CD4-positive, alpha-beta T cell treated with Interleukin-4 for 1 hour (primary cell): ENCODE measurements at regions not wholly inside any gene's neighbourhood (a gene's known extent, or its start where the extent isn't known, plus 50 kb on each side); places are given as distances from the start of the nearest gene placed in this dataset.

ENCODE experiments used
- DNase-seq, 2 donors: peaks; one replicate each; pipeline ENCODE4 v3.0.0-alpha.2; 2020 to 2022

DNA sequence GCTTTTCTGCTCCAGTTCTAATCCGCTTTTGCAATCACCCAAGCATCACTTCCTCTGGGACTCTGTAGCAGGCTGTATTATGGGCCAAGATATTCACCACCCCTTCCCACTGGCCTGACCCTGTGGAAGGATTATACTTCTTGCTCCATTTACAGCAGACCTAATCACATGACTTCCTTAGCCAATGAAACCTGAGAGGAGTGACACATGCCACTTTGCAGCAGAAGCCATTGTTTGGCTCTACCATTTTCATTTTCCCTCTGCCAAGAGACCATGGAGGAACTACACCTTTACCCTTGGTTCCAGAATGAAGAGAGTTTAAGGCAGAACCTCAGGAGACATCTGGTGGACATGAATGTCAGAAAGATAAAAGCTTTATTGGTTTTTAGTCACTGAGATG is 134.9 kb upstream of the HSD17B12 start:
- DNase-seq = no peak

DNA sequence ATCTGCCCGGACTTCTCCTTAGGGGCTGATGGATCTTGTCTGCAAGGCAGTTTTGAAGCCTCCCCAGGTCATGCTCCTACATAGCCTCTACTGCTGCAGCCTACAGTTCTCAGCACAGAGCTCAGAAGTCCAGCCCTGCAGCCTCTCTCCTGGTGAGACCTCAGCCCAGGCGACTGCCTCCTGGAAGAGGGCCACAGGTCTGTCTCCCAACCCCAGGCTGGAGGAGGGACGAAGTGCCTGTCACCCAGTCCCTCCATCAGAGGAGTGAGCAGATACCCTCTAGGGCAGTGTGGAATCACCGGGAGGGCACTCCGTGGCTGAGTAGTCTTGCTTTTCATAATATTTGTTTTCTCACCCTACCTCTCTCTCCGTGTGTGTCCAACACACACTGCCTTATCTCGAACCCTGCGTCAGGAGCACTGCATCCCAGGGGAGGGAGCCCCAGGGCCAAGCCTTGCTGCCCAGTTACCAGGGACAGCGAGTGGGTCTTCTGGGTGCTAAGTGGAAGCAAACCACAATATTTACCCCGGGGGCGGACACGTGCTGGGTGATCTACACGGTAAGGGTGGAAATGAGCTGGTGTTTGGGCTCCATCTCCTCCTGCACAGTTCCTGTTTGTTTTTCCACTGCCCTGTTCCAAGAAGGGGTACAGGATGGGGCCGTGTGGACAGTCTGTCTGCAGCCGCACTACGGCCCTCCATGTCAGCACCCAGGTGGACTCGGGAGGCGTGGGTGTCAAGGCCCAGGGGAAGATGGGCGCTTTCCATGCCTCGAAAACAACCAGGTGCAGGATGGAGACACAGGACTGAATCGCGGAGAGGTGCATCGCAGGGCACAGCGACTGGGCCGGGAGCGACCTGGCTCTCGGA is 133.7 kb upstream of the HSD17B12 start:
- no peak for DNase-seq

DNA sequence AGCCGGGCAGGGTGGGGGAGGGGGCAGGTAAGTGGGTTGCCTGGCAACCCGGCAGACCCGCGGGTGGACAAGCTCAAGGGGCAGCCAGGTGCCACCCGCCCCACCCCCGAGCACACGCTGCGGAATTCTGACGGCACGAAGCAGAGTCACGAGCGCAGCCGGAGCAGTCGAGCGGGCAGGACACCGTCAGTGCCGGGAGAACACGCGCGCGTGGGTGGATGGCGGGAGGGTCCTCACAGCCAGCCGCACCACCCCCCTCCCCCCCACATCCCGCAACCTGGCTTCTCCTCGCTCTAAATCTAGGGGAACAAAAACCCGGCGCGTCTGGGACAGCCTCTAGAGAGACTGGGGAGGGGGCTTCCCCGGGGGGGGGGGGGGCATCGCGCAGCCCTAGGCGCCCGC is 133.1 kb upstream of the HSD17B12 start:
- DNase-seq = no peak

DNA sequence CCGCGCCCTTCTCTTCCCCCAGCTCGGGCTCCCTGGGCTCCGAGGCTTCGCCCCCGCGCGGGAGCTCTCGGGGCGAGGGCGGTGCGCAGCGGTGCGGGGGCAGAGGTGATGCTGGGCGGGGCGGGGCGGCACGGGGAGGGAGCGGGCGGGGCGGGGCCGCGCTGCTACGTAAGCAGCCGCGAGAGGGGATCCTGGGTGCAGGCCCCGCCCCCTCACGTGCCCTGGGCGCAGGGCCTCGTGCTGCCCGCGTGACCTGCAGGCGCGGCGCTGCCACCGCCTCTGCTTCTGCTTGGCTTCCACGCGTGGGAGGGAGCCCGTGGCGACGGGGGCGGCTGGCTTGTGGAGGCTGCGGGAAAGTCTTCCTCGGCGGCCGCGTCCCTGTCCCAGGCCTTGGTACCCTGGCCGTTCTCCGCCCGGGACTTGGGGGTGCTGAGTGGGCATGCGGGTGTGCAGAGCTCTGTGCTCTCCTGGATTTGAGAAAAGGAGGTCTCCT is 132.6 kb upstream of the HSD17B12 start:
- no peak for DNase-seq

DNA sequence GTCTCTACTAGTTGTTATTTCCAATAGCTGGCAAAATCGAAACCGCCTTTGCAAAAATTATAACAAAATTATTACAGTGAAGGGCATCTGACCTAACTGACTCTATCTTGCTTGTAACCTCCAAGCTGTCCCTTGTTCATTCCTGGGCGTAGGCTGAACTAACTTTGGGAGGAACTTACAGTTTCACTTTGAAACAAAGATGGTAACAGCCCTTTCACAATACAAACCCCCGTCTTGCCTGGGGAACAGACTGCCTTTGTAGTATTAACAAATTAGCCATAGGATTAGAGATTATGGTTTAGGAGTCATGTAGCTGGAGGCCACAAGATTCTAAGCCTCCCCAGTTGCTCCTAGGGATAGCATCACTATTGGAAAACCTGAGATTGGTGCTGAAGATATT is 131.6 kb upstream of the HSD17B12 start:
- no peak for DNase-seq

DNA sequence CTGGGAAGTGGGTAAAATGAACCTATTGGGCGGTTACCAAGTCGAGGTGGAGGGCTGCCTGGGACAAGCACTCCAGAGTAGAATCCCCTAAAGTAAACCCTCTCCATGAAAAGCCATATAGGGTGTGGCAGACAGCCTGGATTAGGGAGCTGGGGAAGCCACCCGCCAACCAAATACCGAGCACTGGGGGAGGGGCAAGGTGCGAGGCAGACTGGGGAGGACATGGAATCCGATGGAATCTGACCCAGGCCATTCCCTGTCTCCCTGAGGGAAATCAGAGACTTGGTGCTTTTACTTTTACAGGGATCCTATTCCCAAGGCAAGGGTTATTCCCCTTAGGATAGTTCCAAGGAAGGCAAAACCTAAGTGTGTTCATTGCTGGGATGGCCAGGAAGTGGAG is 130.9 kb upstream of the HSD17B12 start:
- DNase-seq = no peak

DNA sequence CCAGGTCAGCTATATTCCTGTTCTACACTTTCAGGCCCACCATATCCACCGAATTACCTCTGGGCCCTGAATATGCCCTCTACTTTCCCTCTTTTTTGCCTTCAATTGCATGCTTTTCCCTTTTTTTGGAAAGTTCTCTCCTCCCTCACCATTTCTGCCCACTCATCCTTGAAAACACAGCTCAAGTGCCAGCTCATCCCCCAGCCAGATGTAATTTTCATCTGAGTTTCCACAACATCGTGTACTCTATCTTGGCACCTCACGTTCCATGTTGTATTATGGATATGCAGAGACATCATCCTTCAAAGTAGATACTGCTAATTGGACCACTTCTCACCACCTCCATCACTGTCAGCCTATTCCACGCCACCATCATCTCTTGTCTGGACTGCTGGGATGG is 129.8 kb upstream of the HSD17B12 start:
- DNase-seq = no peak

DNA sequence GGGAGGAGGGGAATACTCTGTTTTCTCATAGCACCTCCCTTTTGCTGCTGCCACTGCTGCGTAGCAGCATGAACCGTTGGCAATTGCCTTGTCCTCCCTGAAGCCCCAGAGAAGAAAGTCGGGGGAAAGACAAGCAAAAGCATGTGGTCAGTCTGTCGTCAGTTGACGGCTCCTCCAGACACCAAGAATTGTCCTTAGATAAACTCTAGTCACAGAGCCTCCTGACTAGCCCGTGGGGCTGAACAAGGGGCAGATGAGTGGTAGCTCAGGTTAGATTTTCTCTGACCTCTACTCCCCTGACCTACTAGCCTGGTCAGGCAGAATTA is 126.4 kb upstream of the HSD17B12 start:
- no peak for DNase-seq

DNA sequence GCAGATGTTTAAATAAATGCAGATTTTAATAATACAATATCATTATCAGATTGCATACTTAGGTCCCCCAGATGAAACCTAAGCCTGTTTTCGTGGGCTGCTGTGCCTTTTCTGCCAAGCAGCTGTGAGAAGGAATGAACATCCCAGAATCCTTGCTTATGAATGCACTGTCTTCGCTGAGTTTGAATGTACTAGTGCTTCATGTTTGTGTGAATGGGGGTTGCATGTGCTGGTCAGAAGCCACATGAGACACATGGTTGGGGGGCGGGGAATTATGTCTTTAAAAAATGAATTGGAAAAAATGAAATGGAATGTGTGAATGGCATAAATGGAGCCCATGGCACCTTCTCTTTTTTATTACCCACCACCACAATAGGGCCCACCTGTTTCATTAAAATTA is 125.4 kb upstream of the HSD17B12 start:
- no peak for DNase-seq

DNA sequence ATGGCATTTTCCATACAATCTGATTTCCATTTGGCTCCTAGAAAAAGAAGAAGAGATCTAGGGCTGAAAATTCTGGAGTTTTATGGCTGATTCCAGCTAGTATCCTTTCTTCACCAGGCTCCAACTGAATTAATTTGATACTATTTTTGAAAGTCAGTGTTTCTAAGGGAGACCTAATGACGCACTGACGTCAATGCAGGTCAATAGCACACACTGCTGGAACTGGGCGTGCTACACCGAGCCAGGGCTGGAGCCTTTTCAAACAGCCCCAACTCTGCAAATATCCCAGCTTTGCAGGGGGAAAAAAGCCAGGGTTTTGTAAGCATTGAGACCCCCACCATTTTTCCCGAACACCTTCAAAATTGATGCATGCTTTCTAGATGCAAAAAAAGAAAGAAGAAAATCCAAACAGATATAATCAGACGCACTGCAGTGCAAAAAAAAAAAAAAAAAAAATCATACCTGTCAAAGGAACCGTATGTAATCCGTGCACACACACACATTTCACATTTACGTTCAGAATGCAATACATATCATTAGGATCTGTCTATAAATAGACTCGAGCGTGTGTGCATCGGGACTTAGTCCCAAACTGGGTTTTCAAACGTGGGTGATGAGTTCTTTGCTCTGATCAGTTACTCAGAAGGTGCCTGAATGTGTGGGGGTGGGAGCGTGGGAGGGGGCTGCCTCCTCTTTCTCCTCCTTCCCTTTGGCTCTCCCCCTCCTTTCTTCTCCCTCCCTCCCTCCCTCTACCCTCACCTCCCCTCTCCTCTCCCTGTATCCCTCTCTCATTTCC is 124.5 kb upstream of the HSD17B12 start:
- DNase-seq = no peak

DNA sequence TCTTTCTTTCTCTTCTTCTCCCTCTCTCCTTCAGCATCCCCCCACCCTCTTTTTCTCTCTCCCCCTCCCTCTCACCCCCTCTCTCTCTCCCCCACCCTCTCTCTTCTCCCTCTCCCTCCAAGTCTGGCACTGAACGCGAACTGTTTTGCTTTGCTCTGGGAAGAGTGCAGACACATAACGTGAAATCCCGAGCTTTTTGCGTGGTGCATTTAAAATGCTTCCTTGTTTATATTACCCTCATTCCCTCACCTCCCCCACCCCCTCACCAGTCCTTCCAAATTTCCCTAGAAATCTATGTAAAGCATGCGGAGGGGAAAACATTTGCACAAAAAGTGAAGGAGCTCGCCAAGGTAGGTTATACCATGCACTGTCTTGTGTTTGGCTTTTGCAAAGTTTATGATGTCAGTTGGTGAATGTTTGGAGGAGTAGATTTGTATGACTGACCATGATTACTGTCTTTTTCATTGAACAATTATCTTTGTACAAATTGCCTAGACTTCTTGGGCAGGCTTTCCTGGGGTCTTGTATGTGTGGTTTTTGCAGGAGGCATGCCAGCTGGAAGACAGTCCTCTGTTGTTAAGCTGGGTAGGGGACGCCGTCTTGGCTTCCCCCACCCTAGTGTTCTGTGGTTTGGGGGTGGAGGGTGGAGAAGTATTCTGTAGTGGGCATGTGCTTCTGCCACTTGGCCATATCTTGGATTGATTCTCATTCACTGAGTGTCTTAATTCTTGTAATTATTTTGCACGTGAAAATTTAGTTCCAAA is 123.7 kb upstream of the HSD17B12 start:
- DNase-seq = no peak

DNA sequence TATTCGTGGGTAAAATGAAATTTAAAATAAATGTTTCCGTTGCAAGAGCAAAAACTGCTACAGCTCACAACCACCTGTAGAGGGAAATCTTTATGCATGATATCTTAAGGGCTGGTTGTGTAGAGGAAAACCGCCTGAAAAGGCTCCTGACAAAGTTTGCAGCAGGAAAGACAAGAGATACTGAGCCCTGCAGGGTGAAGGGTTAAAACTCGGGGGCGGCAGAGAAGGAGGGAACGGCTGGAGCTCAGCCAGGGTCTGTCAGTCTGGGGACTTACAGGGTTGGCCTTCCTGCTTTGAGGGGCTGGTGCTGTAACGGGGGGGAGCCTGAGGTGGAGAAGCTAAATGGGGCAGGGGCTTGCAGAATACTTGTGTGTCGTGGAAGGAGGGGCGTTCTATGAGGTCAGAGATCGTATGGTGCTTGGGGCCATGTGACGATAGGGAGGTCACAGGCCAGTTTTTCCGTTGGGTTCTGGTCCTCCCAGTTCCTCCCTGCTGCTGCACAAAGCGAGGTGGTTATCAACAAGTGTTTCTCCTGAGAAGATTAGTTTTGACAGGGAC is 122.9 kb upstream of the HSD17B12 start:
- no peak for DNase-seq

DNA sequence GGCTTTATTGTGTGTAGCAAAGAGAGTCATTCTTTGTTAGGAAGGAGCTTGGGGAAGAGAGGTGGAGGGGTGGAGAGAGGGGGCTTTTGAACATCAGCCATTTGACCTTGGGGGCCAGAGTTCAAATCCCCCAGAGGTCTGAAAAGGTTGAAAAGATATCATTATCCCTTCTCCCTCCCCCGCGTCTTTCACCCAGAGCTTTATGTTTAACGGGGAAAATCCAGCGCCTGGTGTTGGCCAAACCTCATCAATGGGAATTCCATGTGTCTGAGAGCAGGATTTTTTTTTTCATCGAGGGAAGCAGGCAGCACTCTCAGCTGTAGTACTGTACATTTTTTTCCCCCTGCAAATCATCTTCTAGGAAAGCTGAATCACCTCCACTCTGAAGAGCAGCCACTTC is 122.4 kb upstream of the HSD17B12 start:
- DNase-seq = no peak

DNA sequence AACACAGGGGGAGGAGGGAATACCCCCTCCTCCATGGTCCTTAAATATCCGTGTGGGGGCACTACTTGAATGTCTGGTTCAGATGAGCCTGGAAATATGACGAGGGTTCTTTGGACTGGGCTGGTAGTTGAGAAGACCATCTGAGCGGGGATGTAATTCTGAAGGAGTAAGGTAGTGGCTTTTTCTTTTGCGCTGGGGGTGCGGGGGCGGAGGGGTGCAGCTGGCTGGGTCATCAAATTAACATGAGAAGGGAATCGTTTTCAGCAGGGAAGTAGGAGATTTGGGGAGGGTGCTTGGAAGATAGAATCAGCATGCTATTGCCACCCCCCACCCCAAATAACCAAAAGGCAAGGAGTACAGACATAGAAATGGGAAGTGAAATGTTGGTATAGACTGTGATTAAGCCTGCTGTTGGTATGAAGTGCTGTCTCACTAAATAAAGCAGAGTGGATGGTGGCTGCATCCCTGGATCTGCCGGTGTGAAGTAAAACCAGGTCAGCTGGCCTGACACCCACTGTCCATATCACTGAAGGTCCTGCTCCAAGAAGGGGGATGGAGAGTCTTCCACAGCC is 121.9 kb upstream of the HSD17B12 start:
- no peak for DNase-seq

DNA sequence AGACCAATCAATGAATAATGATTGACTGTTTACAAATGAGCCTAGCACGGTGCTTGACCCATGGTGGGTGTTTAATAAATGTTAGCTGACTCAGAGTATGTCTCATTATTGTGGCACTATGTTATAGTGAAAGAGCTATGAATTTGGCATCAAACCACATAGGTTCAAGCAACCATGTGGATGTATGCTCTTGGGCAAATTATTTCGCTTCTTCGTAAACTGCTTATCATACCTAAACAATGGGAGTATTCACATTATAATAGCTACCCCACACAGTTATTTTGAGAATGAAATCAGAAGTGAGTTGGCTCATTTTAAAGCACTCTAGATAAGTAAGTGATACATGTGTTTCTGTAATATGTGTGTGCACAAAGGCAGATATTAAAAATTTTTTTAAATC is 118.7 kb upstream of the HSD17B12 start:
- DNase-seq = no peak

DNA sequence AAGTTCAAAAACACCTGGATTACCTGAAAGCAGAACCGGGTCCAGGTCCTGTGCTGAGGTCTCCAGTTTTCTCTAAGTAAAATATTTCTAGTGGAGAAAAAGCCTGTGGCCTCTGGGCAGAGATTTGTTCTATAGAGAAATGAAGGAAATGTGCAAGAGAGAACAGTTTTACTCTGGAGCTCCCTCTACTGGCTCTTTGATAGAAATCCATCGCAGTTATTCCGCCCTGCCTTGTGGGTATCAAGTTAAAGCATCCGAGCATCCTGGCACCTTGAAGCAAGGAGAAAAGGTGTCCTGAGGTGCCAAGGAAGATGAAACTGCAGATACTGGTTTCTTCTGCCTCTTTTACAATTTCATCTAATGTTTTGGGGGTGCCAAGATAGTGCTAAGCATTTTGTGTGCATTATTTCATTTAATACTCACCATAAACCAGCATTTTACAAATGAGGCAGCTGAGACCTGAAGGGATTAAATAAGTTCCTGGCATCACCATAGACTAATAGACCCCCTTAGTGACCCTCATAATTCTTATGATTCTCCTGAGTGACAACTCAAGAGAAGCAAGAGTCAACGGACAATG is 113.1 kb upstream of the HSD17B12 start:
- peak in 1 of 2 donors; percentile 19 for DNase-seq

DNA sequence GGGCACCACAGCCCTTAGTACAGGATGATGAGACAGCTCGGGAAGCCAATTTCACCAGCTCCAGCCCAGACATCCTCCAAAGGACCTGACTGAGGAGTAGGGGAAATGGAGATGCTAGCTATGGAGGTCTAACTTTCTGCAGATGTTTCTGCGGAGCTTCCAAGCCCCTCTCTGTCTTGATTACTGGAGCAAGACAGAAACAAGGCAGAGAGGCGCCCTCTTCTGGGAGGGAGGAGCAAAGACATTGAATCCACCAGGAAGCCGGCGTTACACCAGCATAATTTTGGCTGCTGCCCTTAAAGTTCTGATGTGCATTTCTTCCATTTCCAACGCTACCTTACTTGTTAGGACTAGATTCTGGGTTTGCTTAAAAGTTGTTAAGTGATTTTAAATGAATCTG is 107.3 kb upstream of the HSD17B12 start:
- no peak for DNase-seq

DNA sequence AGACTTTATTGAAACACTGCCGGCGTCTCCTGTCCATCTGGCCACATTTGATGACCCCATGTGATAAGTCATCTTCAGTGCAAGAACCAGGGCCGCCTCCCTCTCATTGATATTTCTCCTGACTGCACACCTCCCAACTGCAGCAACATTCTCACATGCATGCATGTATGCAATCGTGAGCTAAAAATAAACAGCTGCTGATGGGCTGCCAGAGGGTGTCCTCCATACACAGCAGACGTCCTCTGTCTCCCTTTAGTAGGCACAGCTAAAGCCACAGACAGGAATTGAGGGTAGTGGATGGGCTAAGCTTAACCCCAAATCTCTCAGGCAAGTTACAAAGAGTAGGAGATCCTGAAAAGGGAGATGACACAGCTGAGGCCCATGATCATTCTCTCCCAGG is 106.7 kb upstream of the HSD17B12 start:
- DNase-seq = no peak

DNA sequence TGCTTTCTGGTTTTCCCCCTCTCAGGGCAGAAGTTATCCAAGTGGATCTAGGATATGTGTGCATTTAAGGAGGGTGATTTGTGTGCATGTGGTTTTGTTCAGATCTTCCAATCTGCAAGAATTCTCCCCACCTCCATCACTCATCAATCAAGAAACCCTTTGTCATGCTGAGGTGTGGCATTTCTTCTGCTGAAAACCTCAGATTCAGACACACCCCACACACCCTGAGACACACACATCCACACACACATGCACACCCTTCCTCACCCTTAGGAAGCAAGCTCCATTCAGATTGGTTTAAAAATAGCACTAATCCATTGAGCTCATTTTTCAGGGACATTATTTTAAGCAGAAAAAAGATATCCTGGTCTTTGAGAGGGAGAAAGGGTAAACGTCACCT is 106.1 kb upstream of the HSD17B12 start:
- DNase-seq = no peak

DNA sequence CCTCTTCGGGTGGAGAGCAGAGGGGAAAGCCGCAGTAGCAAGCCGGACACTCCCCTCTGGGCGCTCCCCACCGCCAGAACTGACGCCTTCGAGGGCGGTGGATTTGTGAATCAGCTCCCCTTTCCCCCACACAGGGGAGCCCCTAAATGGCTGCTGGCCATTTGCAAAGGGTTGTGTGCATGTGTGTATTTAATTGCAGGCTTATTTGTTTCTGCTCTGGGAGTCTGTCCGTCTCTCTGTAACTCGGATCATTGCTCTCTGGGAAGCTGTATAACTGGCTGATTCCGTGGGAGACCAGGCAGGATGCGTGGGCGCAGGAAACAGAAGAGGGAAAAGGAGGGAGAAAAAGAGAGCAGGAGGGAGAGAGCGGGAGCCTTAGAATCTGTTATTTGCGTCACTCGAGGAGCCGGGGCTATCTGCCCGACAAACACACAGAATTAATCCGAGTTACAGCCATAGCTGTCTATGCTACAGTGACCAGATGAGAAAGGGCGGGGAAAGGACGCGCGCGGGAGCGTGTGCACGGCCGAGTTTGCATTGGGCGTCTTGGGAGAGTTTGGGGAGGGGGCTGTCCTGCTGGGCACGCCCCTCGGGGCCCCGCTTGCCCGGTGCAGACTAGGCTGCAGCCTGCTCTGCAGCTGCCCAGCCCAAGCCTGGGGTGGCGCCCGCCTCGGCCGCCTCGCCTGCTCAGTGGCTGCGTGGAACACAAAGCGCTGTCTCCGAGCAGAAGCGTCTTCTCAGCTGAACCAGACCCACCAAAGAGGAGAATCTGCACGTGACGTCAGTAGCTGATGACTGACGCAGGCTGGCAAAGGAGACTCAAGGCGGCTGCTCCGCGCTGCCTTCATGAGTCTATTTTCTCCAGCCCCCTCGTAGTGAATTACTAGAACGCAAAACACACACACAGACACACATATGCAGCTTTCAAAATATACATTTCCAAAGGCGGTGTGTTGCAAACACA is 105.3 kb upstream of the HSD17B12 start:
- no peak for DNase-seq

DNA sequence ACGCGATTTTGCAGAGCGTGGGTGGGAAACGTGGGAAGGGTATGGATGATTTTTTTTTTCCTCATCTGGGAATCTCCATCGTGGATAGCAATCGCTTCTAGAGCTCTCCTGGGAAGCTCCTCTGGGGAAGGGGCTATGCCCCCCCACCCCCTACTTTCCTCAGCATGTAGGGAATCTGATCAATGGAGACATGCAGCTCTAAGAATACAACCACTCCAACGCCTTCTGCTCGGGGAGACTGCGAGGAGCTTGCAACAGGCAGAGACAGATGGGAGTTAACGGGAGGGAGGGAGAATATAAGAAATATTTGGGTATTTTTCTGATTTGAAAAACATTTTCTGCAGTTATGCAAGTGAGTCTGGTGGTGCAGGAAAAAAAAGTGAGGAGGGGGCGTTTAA is 104.6 kb upstream of the HSD17B12 start:
- DNase-seq = no peak
